Endodermal cell (in vitro differentiated cells): ENCODE measurements at regions not wholly inside any gene's neighbourhood (a gene's known extent, or its start where the extent isn't known, plus 50 kb on each side); places are given as distances from the start of the nearest gene placed in this dataset.
A peak's percentile ranks its signal among the peaks of the same experiment; 100 is the strongest.

Experiments
- DNase-seq: peaks from one replicate; pipeline ENCODE4 v3.0.0-alpha.2; 2017
- H3K27ac ChIP-seq: 2 replicates; pipeline ENCODE4 v1.5.1; 2013; ENCODE audit warnings: mild to moderate bottlenecking, low read depth, low read length, moderate library complexity
- H3K27me3 ChIP-seq: 2 replicates; pipeline ENCODE4 v1.6.1; 2013; ENCODE audit warnings: mild to moderate bottlenecking, low read length, moderate library complexity; ENCODE audit not compliant: insufficient read depth, control insufficient read depth, poor library complexity, severe bottlenecking
- H3K36me3 ChIP-seq: 2 replicates; pipeline ENCODE4 v1.7.0; 2013; ENCODE audit warnings: mild to moderate bottlenecking, low read length, moderate library complexity; ENCODE audit not compliant: control insufficient read depth, insufficient read depth
- H3K4me1 ChIP-seq: one replicate; pipeline ENCODE4 v1.7.0; 2013; ENCODE audit warnings: low read length; ENCODE audit not compliant: control insufficient read depth, insufficient read depth
- H3K4me3 ChIP-seq: 2 replicates; pipeline ENCODE4 v1.5.1; 2013; ENCODE audit warnings: mild to moderate bottlenecking, low read length, moderate library complexity
- H3K9ac ChIP-seq: 2 replicates; pipeline ENCODE4 v1.6.1; 2013; ENCODE audit warnings: mild to moderate bottlenecking, low read length, moderate library complexity; ENCODE audit not compliant: poor library complexity, severe bottlenecking; ENCODE audit errors: extremely low read depth
- H3K9me3 ChIP-seq: 2 replicates; pipeline ENCODE4 v1.6.1; 2013; ENCODE audit warnings: mild to moderate bottlenecking, low read length, moderate library complexity; ENCODE audit not compliant: control insufficient read depth
- H3K27ac Mint-ChIP-seq: 2 replicates; pipeline ENCODE4 v1.8.0; 2020; ENCODE audit warnings: mixed read lengths
- H3K27me3 Mint-ChIP-seq: 2 replicates; pipeline ENCODE4 v1.8.0; 2021; ENCODE audit warnings: mild to moderate bottlenecking, mixed read lengths; ENCODE audit not compliant: insufficient read depth
- H3K36me3 Mint-ChIP-seq: 2 replicates; pipeline ENCODE4 v1.8.0; 2020; ENCODE audit warnings: low read depth, mixed read lengths
- H3K4me1 Mint-ChIP-seq: 2 replicates; pipeline ENCODE4 v1.8.0; 2020; ENCODE audit warnings: mixed read lengths
- H3K4me3 Mint-ChIP-seq: 2 replicates; pipeline ENCODE4 v1.8.0; 2020; ENCODE audit warnings: mild to moderate bottlenecking, moderate library complexity, mixed read lengths
- H3K9me3 Mint-ChIP-seq: 2 replicates; pipeline ENCODE4 v1.8.0; 2020; ENCODE audit warnings: mild to moderate bottlenecking, mixed read lengths
- CTCF ChIP-seq: fragments of 200-600 bp; sonication (generic); conservative IDR thresholded peaks from 2 replicates; pipeline ENCODE4 v1.5.0; 2021; ENCODE audit warnings: antibody characterized with exemption, mild to moderate bottlenecking
- WGBS, 2 experiments: methylation state at CpG; one replicate each; pipeline versions ENCODE4 v1.1.5 to v1.1.7; 2013; ENCODE audit warnings: missing lambda C conversion rate in 2 of 2, mixed read lengths in 1 of 2; ENCODE audit not compliant: insufficient coverage in 1 of 2, insufficient read length in 1 of 2; 5-methylcytosine and 5-hydroxymethylcytosine counted together

- 80 to 97% methylated on average over 1 to 2 of the region's 2 CpGs for WGBS, 2 experiments
Measured at GRCh38 chr20:22492497-22492896, 91.9 kb downstream of the FOXA2 start.

GRCh38 chr20:22491194-22491505 lies 93.2 kb downstream of the FOXA2 start:
- no peak overlapping the region for H3K27ac ChIP-seq
- peak overlapping the region; percentile 48 for H3K9ac ChIP-seq
- peaks cover 18% of the 10 kb centered on the region for H3K9me3 Mint-ChIP-seq
- no peak for TF ChIP-seq CTCF
- H3K4me3 ChIP-seq, result no peak overlapping the region
- 56 to 90% methylated on average over 2 to 3 of the region's 3 CpGs for WGBS, 2 experiments
- H3K4me1 Mint-ChIP-seq, result peaks cover 39% of the 10 kb centered on the region
- H3K9me3 ChIP-seq, result peaks cover 13% of the 10 kb centered on the region
- H3K36me3 ChIP-seq, result no peaks in the 10 kb centered on the region
- H3K36me3 Mint-ChIP-seq, result no peaks in the 10 kb centered on the region
- no peak for DNase-seq
- no peaks in the 10 kb centered on the region for H3K27me3 ChIP-seq
- H3K4me1 ChIP-seq, result peaks cover 11% of the 10 kb centered on the region
- H3K27me3 Mint-ChIP-seq, result no peaks in the 10 kb centered on the region
- peak overlapping the region; percentile 96 for H3K27ac Mint-ChIP-seq
- peak overlapping the region; percentile 33 for H3K4me3 Mint-ChIP-seq

More at GRCh38 chr20:22492497-22492896, 91.9 kb downstream of the FOXA2 start:
- H3K4me3 ChIP-seq, result no peak overlapping the region
- H3K9me3 Mint-ChIP-seq, result peaks cover 15% of the 10 kb centered on the region
- H3K4me1 ChIP-seq, result peaks cover 11% of the 10 kb centered on the region
- H3K27me3 Mint-ChIP-seq, result no peaks in the 10 kb centered on the region
- peak; percentile 40 for TF ChIP-seq CTCF
- H3K27ac Mint-ChIP-seq, result no peak overlapping the region
- H3K27ac ChIP-seq, result no peak overlapping the region
- DNase-seq, result no peak
- no peak overlapping the region for H3K9ac ChIP-seq
- H3K27me3 ChIP-seq, result no peaks in the 10 kb centered on the region
- no peaks in the 10 kb centered on the region for H3K36me3 ChIP-seq
- H3K36me3 Mint-ChIP-seq, result no peaks in the 10 kb centered on the region
- H3K4me3 Mint-ChIP-seq, result no peak overlapping the region
- H3K4me1 Mint-ChIP-seq, result peaks cover 39% of the 10 kb centered on the region
- peaks cover 13% of the 10 kb centered on the region for H3K9me3 ChIP-seq

GRCh38 chr20:22490287-22491193 lies 93.8 kb downstream of the FOXA2 start:
- Mint-ChIP-seq H3K27ac (peak overlapping the region; percentile 97), H3K4me3 (peak overlapping the region; percentile 33), H3K9me3 (peaks cover 18% of the 10 kb centered on the region), H3K27me3 (no peaks in the 10 kb centered on the region), H3K4me1 (peaks cover 38% of the 10 kb centered on the region), H3K36me3 (no peaks in the 10 kb centered on the region)
- Histone ChIP-seq H3K9ac (peak overlapping the region; percentile 78), H3K9me3 (peaks cover 13% of the 10 kb centered on the region), H3K4me1 (peaks cover 11% of the 10 kb centered on the region), H3K27me3 (no peaks in the 10 kb centered on the region), H3K4me3 (peak overlapping the region; percentile 57), H3K36me3 (no peaks in the 10 kb centered on the region), H3K27ac (peak overlapping the region; percentile 73)
- peak; percentile 89 for DNase-seq
- peak; percentile 56 for TF ChIP-seq CTCF
- 49 to 71% methylated on average over 20 to 23 of the region's 23 CpGs for WGBS, 2 experiments
